Uterus (tissue), 2 donors: ENCODE measurements at regions not wholly inside any gene's neighbourhood (a gene's known extent, or its start where the extent isn't known, plus 50 kb on each side); places are given as distances from the start of the nearest gene placed in this dataset.

Source experiments
- POLR2A ChIP-seq, 2 donors: fragments of 450-650 bp; IDR thresholded peaks; one replicate each; pipeline ENCODE4 v1.6.1; 2016; ENCODE audit warnings: antibody characterized with exemption in 2 of 2, mild to moderate bottlenecking in 1 of 2, moderate library complexity in 1 of 2
- TF ChIP-seq, protein P1 (sequence below), 4 experiments: fragments of 200-600 bp in 2 of 4; fragments of 450-650 bp in 2 of 4; sonication (generic) in 2 of 4; IDR thresholded peaks; one replicate each; pipeline ENCODE4 v1.5.1; 2016 to 2019; ENCODE audit warnings: antibody characterized with exemption in 4 of 4, mild to moderate bottlenecking in 2 of 4, moderate library complexity in 1 of 4

DNA sequence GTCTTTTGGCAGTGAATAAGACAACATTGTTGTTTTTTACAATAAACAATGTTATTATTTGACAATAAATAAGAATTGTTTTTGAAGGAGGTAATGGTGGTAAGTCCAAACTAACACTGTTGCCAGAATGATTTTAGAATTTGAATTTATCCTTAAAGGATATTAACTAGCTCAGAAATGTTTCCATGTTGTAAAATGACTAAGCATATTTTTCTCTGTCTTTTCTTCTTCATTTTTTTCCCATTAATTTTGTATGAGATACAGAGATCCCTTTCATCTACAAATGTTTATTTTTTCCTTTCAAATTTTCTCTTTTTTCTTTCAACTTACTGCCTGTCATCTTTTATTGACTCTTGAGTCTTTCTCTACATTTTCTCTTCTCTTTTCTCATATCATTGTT is 66.5 kb upstream of the DOCK10 start:
- TF ChIP-seq, protein P1, sequence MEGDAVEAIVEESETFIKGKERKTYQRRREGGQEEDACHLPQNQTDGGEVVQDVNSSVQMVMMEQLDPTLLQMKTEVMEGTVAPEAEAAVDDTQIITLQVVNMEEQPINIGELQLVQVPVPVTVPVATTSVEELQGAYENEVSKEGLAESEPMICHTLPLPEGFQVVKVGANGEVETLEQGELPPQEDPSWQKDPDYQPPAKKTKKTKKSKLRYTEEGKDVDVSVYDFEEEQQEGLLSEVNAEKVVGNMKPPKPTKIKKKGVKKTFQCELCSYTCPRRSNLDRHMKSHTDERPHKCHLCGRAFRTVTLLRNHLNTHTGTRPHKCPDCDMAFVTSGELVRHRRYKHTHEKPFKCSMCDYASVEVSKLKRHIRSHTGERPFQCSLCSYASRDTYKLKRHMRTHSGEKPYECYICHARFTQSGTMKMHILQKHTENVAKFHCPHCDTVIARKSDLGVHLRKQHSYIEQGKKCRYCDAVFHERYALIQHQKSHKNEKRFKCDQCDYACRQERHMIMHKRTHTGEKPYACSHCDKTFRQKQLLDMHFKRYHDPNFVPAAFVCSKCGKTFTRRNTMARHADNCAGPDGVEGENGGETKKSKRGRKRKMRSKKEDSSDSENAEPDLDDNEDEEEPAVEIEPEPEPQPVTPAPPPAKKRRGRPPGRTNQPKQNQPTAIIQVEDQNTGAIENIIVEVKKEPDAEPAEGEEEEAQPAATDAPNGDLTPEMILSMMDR (IDR thresholded peaks at IDR 0.05): no peak
- TF ChIP-seq POLR2A (IDR thresholded peaks at IDR 0.05): no peak
